ENCODE measurements at regions not wholly inside any gene's neighbourhood (a gene's known extent, or its start where the extent isn't known, plus 50 kb on each side); places are given as distances from the start of the nearest gene placed in this dataset.

DNA sequence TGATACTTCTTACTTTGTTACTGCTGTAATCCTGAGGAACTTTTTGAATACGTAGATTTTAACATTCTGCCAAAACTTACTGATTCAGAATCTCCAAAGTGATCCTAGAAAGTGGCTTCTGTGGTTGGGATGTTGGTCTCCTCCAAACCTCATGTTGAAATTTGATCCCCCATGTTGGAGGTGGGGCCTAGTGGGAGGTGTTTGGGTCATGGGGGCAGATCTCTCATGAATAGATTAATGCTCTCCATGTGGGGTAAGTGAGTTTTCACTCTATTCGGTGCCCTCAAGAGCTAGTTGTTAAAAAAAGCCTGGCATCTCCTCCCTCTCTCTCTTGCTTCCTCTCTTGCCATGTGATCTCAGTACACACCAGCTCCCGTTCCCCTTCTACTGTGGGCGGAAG is 329.9 kb downstream of the HRH4 start:
- TF ChIP-seq POLR2AphosphoS5 (IDR thresholded peaks at IDR 0.05) (no peak), POLR2A (IDR thresholded peaks at IDR 0.05) (no peak)
- TF ChIP-seq, protein P1, sequence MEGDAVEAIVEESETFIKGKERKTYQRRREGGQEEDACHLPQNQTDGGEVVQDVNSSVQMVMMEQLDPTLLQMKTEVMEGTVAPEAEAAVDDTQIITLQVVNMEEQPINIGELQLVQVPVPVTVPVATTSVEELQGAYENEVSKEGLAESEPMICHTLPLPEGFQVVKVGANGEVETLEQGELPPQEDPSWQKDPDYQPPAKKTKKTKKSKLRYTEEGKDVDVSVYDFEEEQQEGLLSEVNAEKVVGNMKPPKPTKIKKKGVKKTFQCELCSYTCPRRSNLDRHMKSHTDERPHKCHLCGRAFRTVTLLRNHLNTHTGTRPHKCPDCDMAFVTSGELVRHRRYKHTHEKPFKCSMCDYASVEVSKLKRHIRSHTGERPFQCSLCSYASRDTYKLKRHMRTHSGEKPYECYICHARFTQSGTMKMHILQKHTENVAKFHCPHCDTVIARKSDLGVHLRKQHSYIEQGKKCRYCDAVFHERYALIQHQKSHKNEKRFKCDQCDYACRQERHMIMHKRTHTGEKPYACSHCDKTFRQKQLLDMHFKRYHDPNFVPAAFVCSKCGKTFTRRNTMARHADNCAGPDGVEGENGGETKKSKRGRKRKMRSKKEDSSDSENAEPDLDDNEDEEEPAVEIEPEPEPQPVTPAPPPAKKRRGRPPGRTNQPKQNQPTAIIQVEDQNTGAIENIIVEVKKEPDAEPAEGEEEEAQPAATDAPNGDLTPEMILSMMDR (IDR thresholded peaks at IDR 0.05): no peak
